Astrocyte (in vitro differentiated cells and primary cell): ENCODE measurements at regions not wholly inside any gene's neighbourhood (a gene's known extent, or its start where the extent isn't known, plus 50 kb on each side); places are given as distances from the start of the nearest gene placed in this dataset.

Source experiments
- DNase-seq: peaks from one replicate; pipeline ENCODE4 v3.0.0-alpha.2; 2010; ENCODE audit warnings: low read depth
- FAIRE-seq: peaks from 2 replicates; lab custom pipeline; 2011; peaks lifted over from hg19 to GRCh38; lab: Jason Lieb, UNC
- H2AFZ ChIP-seq: 2 replicates; pipeline ENCODE4 v1.6.0; 2012; ENCODE audit warnings: low read depth, low read length, inconsistent platforms
- H3K27ac ChIP-seq: 2 replicates; pipeline ENCODE4 v1.5.1; 2011; ENCODE audit warnings: low read depth, low read length, inconsistent platforms
- H3K27me3 ChIP-seq: 2 replicates; pipeline ENCODE4 v1.6.0; 2011; ENCODE audit warnings: low read length, inconsistent platforms; ENCODE audit not compliant: insufficient read depth
- H3K36me3 ChIP-seq: 2 replicates; pipeline ENCODE4 v1.5.1; 2011; ENCODE audit warnings: low read length, inconsistent platforms; ENCODE audit not compliant: insufficient read depth
- H3K4me1 ChIP-seq: 2 replicates; pipeline ENCODE4 v1.5.1; 2011; ENCODE audit warnings: low read length, inconsistent platforms; ENCODE audit not compliant: insufficient read depth
- H3K4me2 ChIP-seq: 2 replicates; pipeline ENCODE4 v1.6.0; 2012; ENCODE audit warnings: low read length, inconsistent platforms
- H3K4me3 ChIP-seq: 2 replicates; pipeline ENCODE4 v1.5.1; 2011; ENCODE audit warnings: low read depth, mild to moderate bottlenecking, low read length, inconsistent platforms; ENCODE audit not compliant: insufficient read depth
- H3K79me2 ChIP-seq: 2 replicates; pipeline ENCODE4 v1.6.0; 2012; ENCODE audit warnings: mild to moderate bottlenecking, low read length, inconsistent platforms; ENCODE audit not compliant: insufficient read depth
- H3K9ac ChIP-seq: 2 replicates; pipeline ENCODE4 v1.6.0; 2012; ENCODE audit warnings: mild to moderate bottlenecking, low read length, inconsistent platforms
- H3K9me3 ChIP-seq: 2 replicates; pipeline ENCODE4 v1.5.1; 2012; ENCODE audit warnings: low read depth, mild to moderate bottlenecking, low read length, inconsistent platforms; ENCODE audit not compliant: insufficient read depth
- H4K20me1 ChIP-seq: 2 replicates; pipeline ENCODE4 v1.6.0; 2012; ENCODE audit warnings: low read length, inconsistent platforms; ENCODE audit not compliant: insufficient read depth
- H3K27ac Mint-ChIP-seq: one replicate; pipeline ENCODE4 v1.8.0; 2021; ENCODE audit warnings: mild to moderate bottlenecking, mixed read lengths; ENCODE audit not compliant: unreplicated experiment
- H3K27me3 Mint-ChIP-seq: one replicate; pipeline ENCODE4 v1.8.0; 2021; ENCODE audit warnings: low read depth, mixed read lengths; ENCODE audit not compliant: unreplicated experiment
- H3K36me3 Mint-ChIP-seq: one replicate; pipeline ENCODE4 v1.8.0; 2021; ENCODE audit warnings: low read depth, mixed read lengths; ENCODE audit not compliant: unreplicated experiment
- H3K4me1 Mint-ChIP-seq: one replicate; pipeline ENCODE4 v1.8.0; 2021; ENCODE audit warnings: low read depth, mixed read lengths; ENCODE audit not compliant: unreplicated experiment
- H3K4me3 Mint-ChIP-seq: one replicate; pipeline ENCODE4 v1.8.0; 2021; ENCODE audit warnings: mild to moderate bottlenecking, moderate library complexity, mixed read lengths; ENCODE audit not compliant: unreplicated experiment
- H3K9me3 Mint-ChIP-seq: one replicate; pipeline ENCODE4 v1.8.0; 2021; ENCODE audit warnings: mild to moderate bottlenecking, mixed read lengths; ENCODE audit not compliant: unreplicated experiment
- CTCF ChIP-seq: IDR thresholded peaks from 2 replicates; pipeline ENCODE4 v1.5.1; 2011; ENCODE audit warnings: low read depth, mild to moderate bottlenecking, inconsistent platforms, low read length, moderate library complexity; ENCODE audit not compliant: insufficient read depth
- EZH2 ChIP-seq: IDR thresholded peaks from 2 replicates; pipeline ENCODE4 v1.6.1; 2012; ENCODE audit warnings: mild to moderate bottlenecking, low read length, inconsistent platforms; ENCODE audit not compliant: insufficient read depth

DNA sequence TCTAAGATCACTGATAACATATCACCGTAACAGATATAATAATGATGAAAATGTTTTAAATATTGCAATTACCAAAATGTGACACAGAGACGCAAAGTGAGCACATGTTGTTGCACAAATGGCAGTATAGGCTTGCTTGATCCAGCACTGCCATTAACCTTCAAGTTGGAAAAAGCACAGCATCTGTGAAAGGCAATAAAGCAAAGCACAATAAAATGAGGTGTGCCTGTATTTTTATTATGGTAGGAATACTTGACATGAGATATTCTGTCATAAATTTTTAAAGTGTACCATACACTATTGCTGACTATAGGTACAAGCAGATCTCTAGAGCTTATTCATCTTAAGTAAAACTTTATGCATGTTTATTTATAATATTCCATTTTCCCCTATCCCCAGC is 312.2 kb downstream of the PTH2R start:
- Histone ChIP-seq H3K27ac (no peak overlapping the region), H3K27me3 (no peaks in the 10 kb centered on the region), H3K4me3 (no peak overlapping the region), H2AFZ (no peak overlapping the region), H3K9ac (no peak overlapping the region), H3K4me1 (no peaks in the 10 kb centered on the region), H3K79me2 (no peaks in the 10 kb centered on the region), H3K4me2 (no peak overlapping the region), H3K36me3 (no peaks in the 10 kb centered on the region), H4K20me1 (no peaks in the 10 kb centered on the region), H3K9me3 (no peaks in the 10 kb centered on the region)
- Mint-ChIP-seq H3K27me3 (no peaks in the 10 kb centered on the region), H3K4me3 (no peak overlapping the region), H3K9me3 (no peaks in the 10 kb centered on the region), H3K27ac (no peak overlapping the region), H3K36me3 (no peaks in the 10 kb centered on the region), H3K4me1 (no peaks in the 10 kb centered on the region)
- DNase-seq (no peak), FAIRE-seq (no peak)
- TF ChIP-seq EZH2 (no peak), CTCF (no peak)

- H3K79me2 ChIP-seq: no peaks in the 10 kb centered on the region
- H3K4me3 ChIP-seq: no peak overlapping the region
- FAIRE-seq: no peak
Observed at GRCh38 chr2:208722731-208723130, 316.1 kb downstream of the PTH2R start.

GRCh38 chr2:208725280-208725679 is 318.7 kb downstream of the PTH2R start:
- peaks cover 2% of the 10 kb centered on the region for H3K27me3 Mint-ChIP-seq
- no peak overlapping the region for H2AFZ ChIP-seq

More at GRCh38 chr2:208722731-208723130, 316.1 kb downstream of the PTH2R start:
- DNase-seq: no peak
- no peak for TF ChIP-seq EZH2
- H2AFZ ChIP-seq: no peak overlapping the region
- Mint-ChIP-seq H3K4me3 (no peak overlapping the region), H3K4me1 (no peaks in the 10 kb centered on the region), H3K27ac (no peak overlapping the region), H3K27me3 (peaks cover 2% of the 10 kb centered on the region), H3K36me3 (no peaks in the 10 kb centered on the region), H3K9me3 (no peaks in the 10 kb centered on the region)
- H3K4me2 ChIP-seq: no peak overlapping the region
- no peak overlapping the region for H3K9ac ChIP-seq
- no peaks in the 10 kb centered on the region for H4K20me1 ChIP-seq
- no peaks in the 10 kb centered on the region for H3K4me1 ChIP-seq
- no peaks in the 10 kb centered on the region for H3K27me3 ChIP-seq
- no peak overlapping the region for H3K27ac ChIP-seq
- H3K36me3 ChIP-seq: no peaks in the 10 kb centered on the region
- H3K9me3 ChIP-seq: no peaks in the 10 kb centered on the region

More at GRCh38 chr2:208725280-208725679, 318.7 kb downstream of the PTH2R start:
- FAIRE-seq: no peak
- Histone ChIP-seq H4K20me1 (no peaks in the 10 kb centered on the region), H3K27me3 (no peaks in the 10 kb centered on the region), H3K27ac (no peak overlapping the region), H3K4me3 (no peak overlapping the region), H3K9me3 (no peaks in the 10 kb centered on the region), H3K9ac (no peak overlapping the region), H3K36me3 (no peaks in the 10 kb centered on the region), H3K4me1 (no peaks in the 10 kb centered on the region), H3K79me2 (no peaks in the 10 kb centered on the region), H3K4me2 (no peak overlapping the region)
- TF ChIP-seq CTCF (no peak), EZH2 (no peak)
- no peaks in the 10 kb centered on the region for H3K4me1 Mint-ChIP-seq
- no peaks in the 10 kb centered on the region for H3K36me3 Mint-ChIP-seq
- no peak overlapping the region for H3K4me3 Mint-ChIP-seq
- DNase-seq: no peak
- no peaks in the 10 kb centered on the region for H3K9me3 Mint-ChIP-seq
- H3K27ac Mint-ChIP-seq: no peak overlapping the region
